SK-N-MC (cell line): ENCODE measurements at regions not wholly inside any gene's neighbourhood (a gene's known extent, or its start where the extent isn't known, plus 50 kb on each side); places are given as distances from the start of the nearest gene placed in this dataset.
"Not testable (repeated sequence)": the region's sequence is repeated elsewhere in the genome, so short reads cannot be mapped to it uniquely, and the experiment has no call there.

Source experiments
- DNase-seq: peaks from one replicate; pipeline ENCODE4 v3.0.0-alpha.2; 2011; ENCODE audit warnings: low read depth, low spot score
- H3K27ac ChIP-seq: fragments of 200-600 bp; sonication (generic); 2 replicates; pipeline ENCODE4 v1.5.1; 2016; ENCODE audit warnings: mixed run types
- H3K36me3 ChIP-seq: fragments of 200-600 bp; sonication (generic); 2 replicates; pipeline ENCODE4 v1.6.1; 2017; ENCODE audit warnings: antibody characterized with exemption, low read length, mixed read lengths; ENCODE audit not compliant: insufficient read depth
- H3K4me3 ChIP-seq: fragments of 200-600 bp; sonication (generic); 2 replicates; pipeline ENCODE4 v1.5.1; 2016
- H3K9ac ChIP-seq: fragments of 200-600 bp; sonication (generic); 2 replicates; pipeline ENCODE4 v1.8.0; 2017; ENCODE audit warnings: mixed run types, mixed read lengths; ENCODE audit not compliant: insufficient read length
- H3K9me3 ChIP-seq: fragments of 200-600 bp; sonication (generic); 2 replicates; pipeline ENCODE4 v1.6.1; 2017; ENCODE audit warnings: low read depth, mild to moderate bottlenecking, antibody characterized with exemption, low read length, moderate library complexity, mixed read lengths
- EZH2 ChIP-seq: fragments of 200-600 bp; sonication (generic); IDR thresholded peaks from one replicate; pipeline ENCODE4 v1.6.1; 2017; ENCODE audit warnings: antibody characterized with exemption
- FOXP2 ChIP-seq: optimal IDR thresholded peaks from 2 replicates; pipeline ENCODE3; 2011; ENCODE audit warnings: mild to moderate bottlenecking, moderate library complexity; ENCODE audit not compliant: insufficient read depth; ENCODE audit errors: extremely low read length, control extremely low read depth
- POLR2AphosphoS5 ChIP-seq: IDR thresholded peaks from 2 replicates; pipeline ENCODE4 v1.6.1; 2012; ENCODE audit warnings: mild to moderate bottlenecking, low read depth, low read length, borderline replicate concordance

GRCh38 chr10:64786989-64787388 lies 1265.8 kb downstream of the REEP3 start:
- Histone ChIP-seq H3K36me3 (no peaks in the 10 kb centered on the region), H3K9me3 (no peaks in the 10 kb centered on the region), H3K9ac (no peak overlapping the region), H3K4me3 (no peak overlapping the region), H3K27ac (no peak overlapping the region)
- DNase-seq = no peak
- TF ChIP-seq EZH2 (no peak), POLR2AphosphoS5 (no peak), FOXP2 (no peak)

GRCh38 chr10:64795847-64796246 lies 1274.6 kb downstream of the REEP3 start:
- H3K9me3 ChIP-seq = no peaks in the 10 kb centered on the region
- H3K36me3 ChIP-seq = no peaks in the 10 kb centered on the region
- no peak overlapping the region for H3K27ac ChIP-seq
- H3K9ac ChIP-seq = no peak overlapping the region
- H3K4me3 ChIP-seq = no peak overlapping the region
- DNase-seq = no peak
- TF ChIP-seq POLR2AphosphoS5 = no peak
- TF ChIP-seq FOXP2 = no peak
- TF ChIP-seq EZH2 = no peak

- no peak overlapping the region for H3K4me3 ChIP-seq
- H3K9me3 ChIP-seq = no peaks in the 10 kb centered on the region
- H3K36me3 ChIP-seq = no peaks in the 10 kb centered on the region
- DNase-seq = no peak
- no peak overlapping the region for H3K27ac ChIP-seq
- TF ChIP-seq FOXP2 = no peak
- TF ChIP-seq POLR2AphosphoS5 = no peak
- TF ChIP-seq EZH2 = no peak
- H3K9ac ChIP-seq = no peak overlapping the region
Measured at GRCh38 chr10:64798297-64798696, 1277.1 kb downstream of the REEP3 start.

GRCh38 chr10:64808233-64808632 lies 1287.0 kb downstream of the REEP3 start:
- H3K27ac ChIP-seq, H3K36me3 ChIP-seq, H3K9me3 ChIP-seq, H3K9ac ChIP-seq, DNase-seq, H3K4me3 ChIP-seq: not testable (repeated sequence)

- not testable (repeated sequence) for H3K27ac ChIP-seq, H3K9me3 ChIP-seq, H3K9ac ChIP-seq, H3K36me3 ChIP-seq, DNase-seq, H3K4me3 ChIP-seq
Measured at GRCh38 chr10:64810046-64810445, 1288.8 kb downstream of the REEP3 start.

GRCh38 chr10:64813391-64813790 lies 1292.2 kb downstream of the REEP3 start:
- Histone ChIP-seq H3K27ac (no peak overlapping the region), H3K36me3 (no peaks in the 10 kb centered on the region), H3K9me3 (no peaks in the 10 kb centered on the region), H3K4me3 (no peak overlapping the region), H3K9ac (no peak overlapping the region)
- DNase-seq = no peak
- TF ChIP-seq EZH2 (no peak), FOXP2 (no peak), POLR2AphosphoS5 (no peak)

GRCh38 chr10:64814201-64814600 lies 1293.0 kb downstream of the REEP3 start:
- no peak for DNase-seq
- no peak for TF ChIP-seq EZH2
- no peak for TF ChIP-seq FOXP2
- no peak overlapping the region for H3K9ac ChIP-seq
- H3K9me3 ChIP-seq = no peaks in the 10 kb centered on the region
- H3K4me3 ChIP-seq = no peak overlapping the region
- H3K27ac ChIP-seq = no peak overlapping the region
- no peaks in the 10 kb centered on the region for H3K36me3 ChIP-seq

- no peak overlapping the region for H3K9ac ChIP-seq
- H3K27ac ChIP-seq = no peak overlapping the region
- TF ChIP-seq EZH2 = no peak
- no peak for TF ChIP-seq POLR2AphosphoS5
- no peak for TF ChIP-seq FOXP2
- no peaks in the 10 kb centered on the region for H3K36me3 ChIP-seq
- H3K4me3 ChIP-seq = no peak overlapping the region
- DNase-seq = no peak
- no peaks in the 10 kb centered on the region for H3K9me3 ChIP-seq
Measured at GRCh38 chr10:64829888-64830412, 1308.7 kb downstream of the REEP3 start.

- TF ChIP-seq EZH2 (no peak), FOXP2 (no peak), POLR2AphosphoS5 (no peak)
- Histone ChIP-seq H3K9me3 (no peaks in the 10 kb centered on the region), H3K4me3 (no peak overlapping the region), H3K36me3 (no peaks in the 10 kb centered on the region), H3K27ac (no peak overlapping the region), H3K9ac (no peak overlapping the region)
- DNase-seq = no peak
Measured at GRCh38 chr10:64830869-64831268, 1309.7 kb downstream of the REEP3 start.
